HCT116 (cell line): ENCODE measurements at regions not wholly inside any gene's neighbourhood (a gene's known extent, or its start where the extent isn't known, plus 50 kb on each side); places are given as distances from the start of the nearest gene placed in this dataset.

Source experiments
- ATAC-seq: fragments of 200-7000 bp; cut with Tn5 transposase; 2 replicates; pipeline ENCODE4 v1.9.1; 2020; ENCODE audit warnings: mild to moderate bottlenecking, moderate library complexity
- BruUV-seq: library from RNA; stranded (reverse); fragments of 400-500 nt; replicated peaks from 2 replicates; lab custom pipeline; 2021; lab: Mats Ljungman, UMichigan
- CTCF ChIA-PET: fragments of 300-600 bp; sonication (Branson Sonifier 250); formaldehyde crosslinking; loops from one replicate; lab custom pipeline; 2021; ENCODE audit warnings: antibody characterized with exemption; lab: Charles Lee
- POLR2A ChIA-PET: fragments of 300-600, 350-600 bp; sonication (Branson Sonifier 250); formaldehyde crosslinking; loops from one replicate; lab custom pipeline; 2021; ENCODE audit warnings: antibody characterized with exemption; lab: Charles Lee
- RAD21 ChIA-PET, 2 experiments: fragments of 300-600 bp; sonication (Branson Sonifier 250); formaldehyde crosslinking; loops; one replicate each; lab custom pipeline; 2023; ENCODE audit warnings: low total read pairs in 2 of 2; ENCODE audit not compliant: uncharacterized antibody in 2 of 2, unreplicated experiment in 2 of 2, low non-redundant PET in 1 of 2; lab: Charles Lee
- DNase-seq: peaks from one replicate; pipeline ENCODE4 v3.0.0-alpha.2; 2010; ENCODE audit warnings: low read depth, low spot score
- H2AFZ ChIP-seq: fragments of 200-600 bp; shearing (Covaris generic), sonication (generic); 2 replicates; pipeline ENCODE4 v1.6.1; 2017; ENCODE audit warnings: low read depth, mixed run types, mixed read lengths, antibody characterized with exemption, low read length; ENCODE audit not compliant: poor library complexity, severe bottlenecking
- H3K27ac ChIP-seq: 2 replicates; pipeline ENCODE4 v1.5.1; 2012; ENCODE audit warnings: low read depth, low read length
- H3K27me3 ChIP-seq: fragments of 200-600 bp; sonication (generic); 2 replicates; pipeline ENCODE4 v1.6.1; 2016; ENCODE audit warnings: mixed run types, low read length, mixed read lengths; ENCODE audit not compliant: insufficient read depth
- H3K36me3 ChIP-seq, 2 experiments: fragments of 200-500 bp in 1 of 2; fragments of 200-600 bp in 1 of 2; sonication (Bioruptor generic) in 1 of 2; sonication (generic) in 1 of 2; 2 replicates each; pipeline versions ENCODE4 v1.5.1 to v1.6.1; 2014 to 2016; ENCODE audit warnings: low read length in 2 of 2, inconsistent platforms in 1 of 2, mixed read lengths in 1 of 2, mixed run types in 1 of 2; ENCODE audit not compliant: insufficient read depth in 2 of 2, control insufficient read depth in 1 of 2
- H3K4me1 ChIP-seq, 2 experiments: fragments of 200-600 bp in 1 of 2; sonication (generic) in 1 of 2; 2 replicates each; pipeline versions ENCODE4 v1.5.1 to v1.6.1; 2012 to 2017; ENCODE audit warnings: low read length in 2 of 2, inconsistent platforms in 1 of 2, mild to moderate bottlenecking in 1 of 2, mixed read lengths in 1 of 2, mixed run types in 1 of 2, moderate library complexity in 1 of 2; ENCODE audit not compliant: insufficient read depth in 2 of 2, control insufficient read depth in 1 of 2
- H3K4me2 ChIP-seq: fragments of 200-600 bp; sonication (generic); 2 replicates; pipeline ENCODE4 v1.6.1; 2017; ENCODE audit warnings: mixed run types, low read length, mixed read lengths
- H3K4me3 ChIP-seq, 2 experiments: fragments of 200-600 bp in 1 of 2; sonication (generic) in 1 of 2; replicated peaks in 1 of 2; 2 replicates each; pipeline ENCODE4 v1.5.1; 2011 to 2016; ENCODE audit warnings: low read length in 2 of 2, control low read depth in 1 of 2, low read depth in 1 of 2, mild to moderate bottlenecking in 1 of 2, mixed read lengths in 1 of 2, mixed run types in 1 of 2
- H3K79me2 ChIP-seq: fragments of 200-600 bp; sonication (generic); 2 replicates; pipeline ENCODE4 v1.6.1; 2017; ENCODE audit warnings: mild to moderate bottlenecking, mixed run types, low read length, moderate library complexity, mixed read lengths; ENCODE audit not compliant: insufficient read depth
- H3K9ac ChIP-seq: fragments of 200-600 bp; sonication (generic); 2 replicates; pipeline ENCODE4 v1.6.1; 2016; ENCODE audit warnings: low read length, mixed read lengths
- H3K9me2 ChIP-seq: fragments of 200-600 bp; sonication (generic), shearing (Covaris generic); 2 replicates; pipeline ENCODE4 v1.6.1; 2017; ENCODE audit warnings: mixed run types, mild to moderate bottlenecking, moderate library complexity; ENCODE audit not compliant: insufficient read depth
- H3K9me3 ChIP-seq, 2 experiments: fragments of 200-500 bp in 1 of 2; fragments of 200-600 bp in 1 of 2; sonication (Bioruptor generic) in 1 of 2; sonication (generic) in 1 of 2; 2 replicates each; pipeline ENCODE4 v1.6.1; 2014 to 2017; ENCODE audit warnings: low read length in 2 of 2, mixed read lengths in 2 of 2, inconsistent platforms in 1 of 2, low read depth in 1 of 2, mild to moderate bottlenecking in 1 of 2, mixed run types in 1 of 2, moderate library complexity in 1 of 2; ENCODE audit not compliant: control insufficient read depth in 1 of 2, insufficient read depth in 1 of 2
- H4K20me1 ChIP-seq: fragments of 200-600 bp; sonication (generic), shearing (Covaris generic); 2 replicates; pipeline ENCODE4 v1.6.1; 2017; ENCODE audit warnings: mixed run types, mild to moderate bottlenecking, moderate library complexity; ENCODE audit not compliant: insufficient read depth
- CBX3 ChIP-seq: IDR thresholded peaks from 2 replicates; pipeline ENCODE4 v1.6.1; 2012; ENCODE audit warnings: low read depth
- EGR1 ChIP-seq: IDR thresholded peaks from 2 replicates; pipeline ENCODE4 v1.6.1; 2012; ENCODE audit warnings: low read depth
- FOSL1 ChIP-seq: IDR thresholded peaks from 2 replicates; pipeline ENCODE4 v1.6.1; 2012; ENCODE audit warnings: low read depth
- POLR2AphosphoS5 ChIP-seq: IDR thresholded peaks from 2 replicates; pipeline ENCODE4 v1.6.1; 2011; ENCODE audit warnings: mild to moderate bottlenecking, low read depth, low read length, moderate library complexity
- RAD21 ChIP-seq: IDR thresholded peaks from 2 replicates; pipeline ENCODE4 v1.6.1; 2012; ENCODE audit warnings: low read depth, mild to moderate bottlenecking
- SIN3A ChIP-seq: IDR thresholded peaks from 2 replicates; pipeline ENCODE4 v1.6.1; 2012; ENCODE audit warnings: low read depth
- SP1 ChIP-seq: IDR thresholded peaks from 2 replicates; pipeline ENCODE4 v1.6.1; 2012; ENCODE audit warnings: low read depth
- SRF ChIP-seq: IDR thresholded peaks from 2 replicates; pipeline ENCODE4 v1.6.1; 2012; ENCODE audit warnings: low read depth
- TCF7L2 ChIP-seq: IDR thresholded peaks from 2 replicates; pipeline ENCODE4 v1.7.0; 2011; ENCODE audit warnings: borderline replicate concordance, inconsistent platforms; ENCODE audit not compliant: insufficient read depth, insufficient read length; ENCODE audit errors: extremely low read depth
- YY1 ChIP-seq: IDR thresholded peaks from 2 replicates; pipeline ENCODE4 v1.6.1; 2011; ENCODE audit warnings: low read length, low read depth, moderate library complexity, mild to moderate bottlenecking; ENCODE audit not compliant: insufficient replicate concordance; ENCODE audit errors: extremely low read depth
- ZFX ChIP-seq: fragments of 450-650 bp; IDR thresholded peaks from 2 replicates; pipeline ENCODE4 v1.6.1; 2017
- intact Hi-C: fragments of 100-400 bp; cut with micrococcal nuclease; formaldehyde crosslinking; loops from 2 replicates; pipeline ENCODE4 v1.10.0; 2022
- TF ChIP-seq, protein P1 (sequence below), 3 experiments: fragments of 200-600 bp in 1 of 3; sonication (generic) in 1 of 3; IDR thresholded peaks in 2 of 3; conservative IDR thresholded peaks in 1 of 3; 2 replicates each; pipeline ENCODE4 v1.5.1; 2012 to 2017; ENCODE audit warnings: low read depth in 2 of 3, low read length in 2 of 3, antibody characterized with exemption in 1 of 3, borderline replicate concordance in 1 of 3, control low read depth in 1 of 3, mild to moderate bottlenecking in 1 of 3, mixed read lengths in 1 of 3, mixed run types in 1 of 3, moderate library complexity in 1 of 3; ENCODE audit not compliant: insufficient read depth in 1 of 3
- TF ChIP-seq, protein P2 (sequence below): IDR thresholded peaks from 2 replicates; pipeline ENCODE4 v1.6.1; 2012
- TF ChIP-seq, protein P3 (sequence below): IDR thresholded peaks from 2 replicates; pipeline ENCODE4 v1.6.1; 2012

DNA sequence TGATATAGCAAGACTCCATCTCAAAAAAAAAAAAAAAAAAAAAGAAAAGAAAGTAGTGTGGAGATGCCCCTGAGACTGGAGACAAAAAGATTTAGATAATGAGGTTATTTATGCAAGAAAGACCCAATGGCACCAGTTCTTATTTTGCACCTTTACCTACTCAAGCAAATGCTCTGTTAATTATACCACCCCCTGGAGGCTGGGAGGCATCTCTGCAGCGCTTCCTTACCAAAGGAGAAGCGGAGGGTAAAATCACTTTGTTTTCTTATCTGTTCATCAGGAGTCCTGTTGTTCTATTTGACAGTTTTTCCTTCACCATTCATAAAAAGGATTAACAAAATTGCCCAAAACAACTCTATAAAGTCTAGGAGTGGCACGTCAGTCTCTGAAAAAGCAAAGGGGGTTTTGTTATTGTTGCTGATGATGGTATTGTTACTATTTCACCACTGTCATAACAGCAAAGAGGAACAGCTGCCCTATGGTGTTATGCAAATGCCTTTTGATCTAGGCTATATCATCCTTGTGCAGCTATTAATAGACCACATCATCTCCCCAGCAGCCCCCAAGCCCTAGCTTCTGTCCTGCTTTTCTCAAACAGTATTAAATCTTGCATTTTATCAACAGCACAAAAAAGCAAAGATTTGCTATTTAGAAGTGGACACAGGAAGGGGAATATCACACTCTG lies 174.0 kb downstream of the PALM2AKAP2 start:
- Histone ChIP-seq H3K36me3 (no peaks in the 10 kb centered on the region), H2AFZ (no peak overlapping the region), H3K4me2 (no peak overlapping the region), H3K27ac (no peak overlapping the region), H3K79me2 (no peaks in the 10 kb centered on the region), H3K9me3 (no peaks in the 10 kb centered on the region), H3K9me2 (no peaks in the 10 kb centered on the region; the same call in 1 of the 2 replicates), H3K4me1 (no peaks in the 10 kb centered on the region), H3K27me3 (peaks cover 17% of the 10 kb centered on the region; the same call in 1 of the 2 replicates), H3K9ac (no peak overlapping the region), H3K4me3 (no peak overlapping the region), H4K20me1 (no peaks in the 10 kb centered on the region)
- ChIA-PET POLR2A (no interaction called here), RAD21 (no interaction called here), CTCF (no interaction called here)
- intact Hi-C loops = no loop called here
- no TSS peak for BruUV-seq
- DNase-seq (no peak), ATAC-seq (no peak)
- no peak for TF ChIP-seq SIN3A
- TF ChIP-seq, protein P1, sequence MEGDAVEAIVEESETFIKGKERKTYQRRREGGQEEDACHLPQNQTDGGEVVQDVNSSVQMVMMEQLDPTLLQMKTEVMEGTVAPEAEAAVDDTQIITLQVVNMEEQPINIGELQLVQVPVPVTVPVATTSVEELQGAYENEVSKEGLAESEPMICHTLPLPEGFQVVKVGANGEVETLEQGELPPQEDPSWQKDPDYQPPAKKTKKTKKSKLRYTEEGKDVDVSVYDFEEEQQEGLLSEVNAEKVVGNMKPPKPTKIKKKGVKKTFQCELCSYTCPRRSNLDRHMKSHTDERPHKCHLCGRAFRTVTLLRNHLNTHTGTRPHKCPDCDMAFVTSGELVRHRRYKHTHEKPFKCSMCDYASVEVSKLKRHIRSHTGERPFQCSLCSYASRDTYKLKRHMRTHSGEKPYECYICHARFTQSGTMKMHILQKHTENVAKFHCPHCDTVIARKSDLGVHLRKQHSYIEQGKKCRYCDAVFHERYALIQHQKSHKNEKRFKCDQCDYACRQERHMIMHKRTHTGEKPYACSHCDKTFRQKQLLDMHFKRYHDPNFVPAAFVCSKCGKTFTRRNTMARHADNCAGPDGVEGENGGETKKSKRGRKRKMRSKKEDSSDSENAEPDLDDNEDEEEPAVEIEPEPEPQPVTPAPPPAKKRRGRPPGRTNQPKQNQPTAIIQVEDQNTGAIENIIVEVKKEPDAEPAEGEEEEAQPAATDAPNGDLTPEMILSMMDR (IDR thresholded peaks at IDR 0.05 in 2 of 3, conservative IDR thresholded peaks at IDR 0.05 in 1 of 3; ENCODE audit: borderline replicate concordance in 1 of 3, insufficient read depth in 1 of 3, low read depth in 2 of 3, low read length in 2 of 3) = peak; percentile 7 to 78 (median 73); a peak in 4 of 6 replicates

DNA sequence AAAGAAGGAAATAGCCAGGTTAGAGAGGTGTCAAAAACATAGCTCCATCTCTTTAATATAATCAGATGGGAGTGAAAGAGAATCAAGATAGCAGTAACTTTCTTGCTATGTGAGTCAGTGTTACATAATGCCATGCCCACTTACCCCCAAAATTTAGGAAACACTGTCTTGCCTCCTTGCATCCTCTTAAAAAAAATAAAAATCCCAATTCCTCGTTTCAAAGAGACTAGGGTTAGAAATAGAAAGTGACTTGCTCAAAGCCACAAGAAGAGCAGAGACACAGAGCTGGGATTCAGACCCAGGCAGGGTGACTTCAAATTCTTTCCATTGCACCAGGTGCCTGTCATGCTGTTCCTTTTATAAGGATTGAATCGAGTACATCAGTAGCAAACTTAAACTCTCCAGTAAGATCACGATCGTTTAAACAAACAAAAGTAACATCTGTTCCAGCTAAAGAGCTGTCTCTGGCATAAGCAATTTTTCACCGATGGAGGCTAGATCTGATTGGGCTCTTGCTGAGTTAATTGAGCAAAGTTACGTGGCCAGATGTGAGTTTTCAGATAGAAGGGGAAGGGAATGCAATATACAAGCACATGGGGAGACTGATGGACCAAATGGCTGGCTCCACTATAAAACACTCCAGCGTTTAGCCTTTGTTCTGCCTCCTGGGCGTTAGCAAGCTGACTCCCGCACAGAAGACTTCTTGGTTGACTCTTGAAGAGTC lies 176.9 kb downstream of the PALM2AKAP2 start:
- no peak for ATAC-seq
- no TSS peak for BruUV-seq
- Histone ChIP-seq H3K9me2 (no peaks in the 10 kb centered on the region; the same call in 1 of the 2 replicates), H3K9ac (no peak overlapping the region), H4K20me1 (no peaks in the 10 kb centered on the region), H3K4me1 (no peaks in the 10 kb centered on the region), H3K79me2 (no peaks in the 10 kb centered on the region), H3K36me3 (no peaks in the 10 kb centered on the region), H3K27ac (no peak overlapping the region), H3K9me3 (no peaks in the 10 kb centered on the region), H3K4me3 (no peak overlapping the region), H3K4me2 (no peak overlapping the region), H2AFZ (no peak overlapping the region), H3K27me3 (peaks cover 23% of the 10 kb centered on the region; the same call in 1 of the 2 replicates)
- no peak for DNase-seq
- ChIA-PET RAD21 (no interaction called here), CTCF (interaction anchor here (1.4 kb wide), 1 partner anchor 11 kb away, joined by 3 read pairs; no protein-coding TSS in a partner anchor), POLR2A (no interaction called here)
- intact Hi-C loops = no loop called here
- TF ChIP-seq EGR1 (no peak), TCF7L2 (no peak), YY1 (no peak), SP1 (no peak), SRF (no peak), CBX3 (no peak), SIN3A (no peak), ZFX (no peak), RAD21 (no peak), FOSL1 (no peak), POLR2AphosphoS5 (no peak)
- TF ChIP-seq, protein P2, sequence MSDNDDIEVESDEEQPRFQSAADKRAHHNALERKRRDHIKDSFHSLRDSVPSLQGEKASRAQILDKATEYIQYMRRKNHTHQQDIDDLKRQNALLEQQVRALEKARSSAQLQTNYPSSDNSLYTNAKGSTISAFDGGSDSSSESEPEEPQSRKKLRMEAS = no peak
- TF ChIP-seq, protein P1 (IDR thresholded peaks at IDR 0.05 in 2 of 3, conservative IDR thresholded peaks at IDR 0.05 in 1 of 3; ENCODE audit: borderline replicate concordance in 1 of 3, insufficient read depth in 1 of 3, low read depth in 2 of 3, low read length in 2 of 3) = no peak
- TF ChIP-seq, protein P3, sequence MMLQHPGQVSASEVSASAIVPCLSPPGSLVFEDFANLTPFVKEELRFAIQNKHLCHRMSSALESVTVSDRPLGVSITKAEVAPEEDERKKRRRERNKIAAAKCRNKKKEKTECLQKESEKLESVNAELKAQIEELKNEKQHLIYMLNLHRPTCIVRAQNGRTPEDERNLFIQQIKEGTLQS = no peak
